ENCODE measurements at regions not wholly inside any gene's neighbourhood (a gene's known extent, or its start where the extent isn't known, plus 50 kb on each side); places are given as distances from the start of the nearest gene placed in this dataset.
A peak's percentile ranks its signal among the peaks of the same experiment; 100 is the strongest.
"Not testable (repeated sequence)": the region's sequence is repeated elsewhere in the genome, so short reads cannot be mapped to it uniquely, and the experiment has no call there.

- no peak for DNase-seq (ENCODE audit: low read depth, low spot score)
- no peak overlapping the region for H3K4me3 ChIP-seq (ENCODE audit: low read length)
These were observed 170.6 kb downstream of the ZIC5 start for GRCh38 chr13:99800951-99801350.

DNA sequence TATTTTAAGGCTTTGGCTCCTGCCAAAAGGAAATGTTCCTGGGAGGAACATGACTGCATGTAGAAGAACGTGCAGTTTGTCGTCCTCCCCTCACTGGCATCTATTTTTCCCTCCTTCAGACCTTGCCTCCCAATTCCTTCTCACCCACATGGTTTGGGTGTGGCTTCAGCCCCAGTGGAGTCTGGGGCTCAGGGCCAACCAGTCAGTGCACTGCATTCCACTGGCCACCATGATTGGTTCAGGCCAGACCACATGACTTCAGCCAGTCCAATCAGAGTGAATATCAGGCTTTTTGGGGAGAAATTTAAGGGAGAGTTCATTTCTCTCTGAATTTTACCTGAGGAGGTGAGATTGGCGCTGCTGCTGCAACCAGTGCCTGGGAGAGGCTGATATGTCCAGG, 171.6 kb downstream of the ZIC5 start:
- no peak for DNase-seq (ENCODE audit: low read depth, low spot score)
- no peak overlapping the region for H3K4me3 ChIP-seq (ENCODE audit: low read length)

DNA sequence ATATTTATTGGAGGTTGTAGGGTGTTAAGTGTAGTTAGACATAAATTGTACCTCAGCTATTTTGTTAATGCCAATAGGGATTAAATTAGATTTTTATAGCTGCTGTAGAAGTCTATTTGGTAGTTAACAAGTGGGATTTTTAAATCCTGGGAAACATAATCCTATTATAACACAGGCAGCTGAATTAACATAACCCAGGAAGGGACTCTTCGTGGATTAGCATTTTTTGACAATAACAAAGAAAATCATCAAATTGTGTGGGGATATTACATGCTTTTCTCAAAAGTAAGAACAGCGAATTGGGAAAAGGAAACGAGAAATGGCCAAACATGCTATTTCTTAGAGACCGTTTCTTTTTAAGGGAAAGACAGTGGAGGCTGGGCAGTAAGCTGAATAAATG, 172.8 kb downstream of the ZIC5 start:
- no peak for DNase-seq (ENCODE audit: low read depth, low spot score)
- no peak overlapping the region for H3K4me3 ChIP-seq (ENCODE audit: low read length)

DNA sequence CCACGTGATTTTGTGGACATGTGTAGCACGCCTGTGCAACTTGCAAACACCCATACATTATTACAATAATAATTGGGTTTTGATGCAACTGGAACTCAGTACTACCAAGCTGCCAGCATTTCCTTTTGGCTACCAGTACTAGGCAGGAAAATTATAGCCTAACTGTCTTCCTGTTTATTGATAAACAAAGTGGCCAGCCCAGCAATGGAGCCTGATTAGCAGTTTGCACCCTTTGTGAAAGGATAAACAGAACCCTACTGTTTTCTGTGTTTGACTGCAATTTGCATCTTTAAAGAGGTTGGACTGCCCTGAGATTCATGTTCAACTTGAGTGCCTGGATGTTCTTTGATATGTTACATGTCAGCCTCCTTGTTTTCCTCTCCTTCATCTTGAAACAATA, 173.9 kb downstream of the ZIC5 start:
- H3K4me3 ChIP-seq (ENCODE audit: low read length), result no peak overlapping the region
- no peak for DNase-seq (ENCODE audit: low read depth, low spot score)

- no peak overlapping the region for H3K4me3 ChIP-seq (ENCODE audit: low read length)
- DNase-seq (ENCODE audit: low read depth, low spot score), result peak; percentile 49
These were observed 175.3 kb downstream of the ZIC5 start for GRCh38 chr13:99796175-99796819.

GRCh38 chr13:99792079-99792921, 179.3 kb downstream of the ZIC5 start:
- no peak for DNase-seq (ENCODE audit: low read depth, low spot score)
- no peak overlapping the region for H3K4me3 ChIP-seq (ENCODE audit: low read length)

DNA sequence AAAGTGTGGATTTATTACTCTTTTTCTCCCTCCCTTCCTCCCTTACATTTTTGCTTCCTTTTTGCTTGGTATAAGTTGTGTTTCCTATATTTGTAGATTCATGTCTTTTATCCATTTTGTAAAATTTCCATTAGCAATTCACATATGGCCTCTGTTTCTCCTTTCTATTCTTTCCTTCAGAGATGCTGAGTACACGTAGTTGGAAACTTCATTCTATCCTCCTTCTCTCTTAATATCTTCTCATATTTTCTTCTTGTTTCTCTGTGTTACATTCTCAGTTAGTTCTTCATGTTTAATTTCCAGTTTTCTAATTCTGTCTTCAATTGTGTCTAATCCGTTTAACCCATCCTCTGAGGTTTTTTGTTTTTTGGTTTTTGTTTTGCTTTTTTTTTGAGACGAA, 188.9 kb downstream of the ZIC5 start:
- H3K4me3 ChIP-seq (ENCODE audit: low read length), result no peak overlapping the region
- no peak for DNase-seq (ENCODE audit: low read depth, low spot score)

DNA sequence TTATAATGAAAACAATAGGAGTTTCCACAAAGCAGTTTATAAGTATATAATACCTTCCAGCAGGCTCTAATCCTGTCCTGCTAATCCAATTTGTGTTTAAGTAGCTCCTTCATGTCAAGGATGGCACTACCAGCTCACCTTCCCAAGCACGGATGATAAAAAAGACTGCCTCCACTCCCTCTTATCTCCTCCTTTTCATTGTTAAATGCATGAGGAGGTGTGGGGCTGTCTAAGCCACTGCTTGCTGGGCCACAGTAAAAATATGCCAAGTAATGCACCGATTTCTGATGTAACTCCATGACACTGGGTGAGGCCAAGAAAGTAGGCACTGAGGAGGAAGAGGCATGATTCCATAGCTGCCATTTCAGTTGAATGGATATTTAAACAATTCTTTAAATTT, 193.1 kb downstream of the ZIC5 start:
- no peak overlapping the region for H3K4me3 ChIP-seq (ENCODE audit: low read length)
- DNase-seq (ENCODE audit: low read depth, low spot score), result no peak

GRCh38 chr13:99777873-99778272, 193.7 kb downstream of the ZIC5 start:
- H3K4me3 ChIP-seq (ENCODE audit: low read length), result no peak overlapping the region
- DNase-seq (ENCODE audit: low read depth, low spot score), result no peak

DNA sequence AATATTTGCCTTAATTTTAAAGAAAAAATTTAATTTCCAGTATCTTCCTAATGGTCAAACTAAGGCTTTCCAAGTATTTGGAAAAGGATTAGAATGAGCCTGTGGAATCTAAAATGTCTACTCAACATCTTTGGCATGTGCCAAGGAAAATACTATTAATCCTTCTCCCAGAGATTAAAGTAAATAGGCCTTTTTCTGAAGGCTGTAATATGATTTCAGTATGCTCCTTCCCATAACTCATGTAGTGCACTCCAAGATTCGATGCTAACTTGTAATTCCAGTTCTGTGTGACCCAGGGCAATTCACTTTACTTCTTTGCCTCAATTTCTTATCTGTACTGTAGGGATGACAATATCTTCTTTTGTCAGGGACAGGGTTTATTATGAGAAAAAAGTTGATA, 196.9 kb downstream of the ZIC5 start:
- DNase-seq (ENCODE audit: low read depth, low spot score), result no peak
- no peak overlapping the region for H3K4me3 ChIP-seq (ENCODE audit: low read length)

DNA sequence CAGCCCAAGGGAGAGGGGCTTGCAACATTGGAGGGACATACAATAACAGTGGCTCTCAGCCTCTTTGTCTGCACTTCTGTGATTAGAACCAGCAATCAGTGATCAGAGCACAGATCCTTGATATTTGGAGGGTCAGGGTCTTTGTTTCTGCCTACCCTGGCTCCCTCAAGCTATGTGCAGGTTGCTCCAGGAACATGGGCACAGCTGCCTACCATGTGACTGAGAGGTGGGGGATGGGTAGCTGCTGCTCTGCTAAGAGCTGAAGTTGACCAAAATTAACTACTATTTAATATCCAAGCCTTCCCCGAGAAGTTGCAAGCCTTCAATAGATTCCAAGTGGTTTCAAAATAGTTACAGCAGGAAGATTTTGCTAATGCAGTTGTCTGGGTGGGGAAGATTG, 202.6 kb downstream of the ZIC5 start:
- no peak overlapping the region for H3K4me3 ChIP-seq (ENCODE audit: low read length)
- no peak for DNase-seq (ENCODE audit: low read depth, low spot score)

GRCh38 chr13:99766641-99767045, 204.9 kb downstream of the ZIC5 start:
- DNase-seq (ENCODE audit: low read depth, low spot score), result no peak
- H3K4me3 ChIP-seq (ENCODE audit: low read length), result no peak overlapping the region

DNA sequence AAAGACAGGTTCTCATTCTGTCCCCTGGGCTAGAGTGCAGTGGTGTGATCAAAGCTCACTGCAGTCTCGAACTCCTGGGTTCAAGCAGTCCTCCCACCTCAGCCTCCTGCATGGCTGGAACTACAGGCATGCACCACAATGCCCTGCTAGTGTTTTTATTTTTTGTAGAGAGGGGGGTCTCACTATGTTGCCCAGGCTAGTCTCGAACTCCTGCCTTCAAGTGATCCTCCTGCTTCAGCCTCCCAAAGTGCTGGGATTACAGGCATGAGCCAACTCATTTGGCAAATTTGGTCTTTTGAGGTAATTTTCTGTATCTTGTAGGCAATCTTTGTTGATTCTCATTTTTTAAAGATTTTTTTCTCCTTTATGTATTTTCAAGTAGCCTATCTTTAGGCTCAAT, 205.7 kb downstream of the ZIC5 start:
- no peak overlapping the region for H3K4me3 ChIP-seq (ENCODE audit: low read length)
- no peak for DNase-seq (ENCODE audit: low read depth, low spot score)

GRCh38 chr13:99760456-99760855, 211.1 kb downstream of the ZIC5 start:
- H3K4me3 ChIP-seq (ENCODE audit: low read length), result no peak overlapping the region
- DNase-seq (ENCODE audit: low read depth, low spot score), result no peak

DNA sequence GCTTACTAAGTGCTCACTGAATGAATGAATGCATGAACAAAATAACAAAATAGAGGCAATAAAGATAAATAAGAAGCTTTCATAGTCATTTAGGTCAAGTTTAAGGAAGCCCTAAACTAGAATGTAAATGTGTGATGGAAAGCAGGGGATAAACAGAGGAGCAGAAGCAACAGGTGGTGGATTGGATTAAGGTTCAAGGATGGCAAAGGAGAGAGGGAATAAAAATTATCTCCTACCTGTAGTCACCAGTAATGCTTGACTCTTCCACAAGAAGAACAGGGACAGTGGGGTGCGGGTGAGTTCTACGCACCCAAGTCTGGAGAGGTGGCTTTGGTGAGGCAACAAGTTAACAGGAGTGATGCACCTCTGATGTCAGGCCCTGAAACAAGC, 212.4 kb downstream of the ZIC5 start:
- no peak overlapping the region for H3K4me3 ChIP-seq (ENCODE audit: low read length)
- DNase-seq (ENCODE audit: low read depth, low spot score), result no peak

DNA sequence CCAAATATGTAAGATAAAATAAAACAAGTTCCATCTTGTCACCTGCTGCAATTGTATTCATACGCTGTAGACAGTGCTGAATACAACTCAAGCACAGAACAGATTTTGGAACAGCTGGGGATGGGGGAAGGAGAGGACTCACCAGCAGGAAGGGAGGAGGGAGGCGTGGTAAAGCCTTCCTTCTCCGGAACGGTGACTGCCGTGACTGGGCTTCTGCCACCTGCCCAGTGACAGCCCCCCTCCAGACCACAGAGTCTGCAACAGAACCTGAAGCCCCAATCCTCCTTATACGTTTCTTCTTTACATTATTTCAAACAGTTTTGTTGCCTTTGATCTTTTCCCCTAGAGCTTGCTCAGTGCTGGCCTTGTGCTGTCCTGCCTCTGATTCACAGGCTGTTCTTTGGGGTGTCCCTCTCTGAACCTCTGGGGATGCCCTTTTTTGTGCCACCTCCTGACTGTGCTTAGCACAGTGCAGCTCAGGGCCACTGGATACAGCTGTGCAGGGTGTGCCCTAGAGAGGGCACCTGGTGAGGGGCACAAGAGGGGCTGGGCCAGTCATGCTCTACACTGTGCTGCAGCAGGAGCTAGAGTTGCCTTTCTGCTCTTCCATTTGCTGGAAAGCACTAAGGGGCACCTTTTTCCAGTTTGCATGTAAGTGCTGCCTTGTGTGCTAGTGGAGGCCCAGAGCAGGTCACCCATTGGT, 213.0 kb downstream of the ZIC5 start:
- no peak overlapping the region for H3K4me3 ChIP-seq (ENCODE audit: low read length)
- peak; percentile 6 for DNase-seq (ENCODE audit: low read depth, low spot score)

- H3K4me3 ChIP-seq (ENCODE audit: low read length), result no peak overlapping the region
- no peak for DNase-seq (ENCODE audit: low read depth, low spot score)
These were observed 213.7 kb downstream of the ZIC5 start for GRCh38 chr13:99757756-99758459.

- H3K4me3 ChIP-seq (ENCODE audit: low read length), result no peak overlapping the region
- no peak for DNase-seq (ENCODE audit: low read depth, low spot score)
These were observed 215.3 kb downstream of the ZIC5 start for GRCh38 chr13:99756281-99756680.

DNA sequence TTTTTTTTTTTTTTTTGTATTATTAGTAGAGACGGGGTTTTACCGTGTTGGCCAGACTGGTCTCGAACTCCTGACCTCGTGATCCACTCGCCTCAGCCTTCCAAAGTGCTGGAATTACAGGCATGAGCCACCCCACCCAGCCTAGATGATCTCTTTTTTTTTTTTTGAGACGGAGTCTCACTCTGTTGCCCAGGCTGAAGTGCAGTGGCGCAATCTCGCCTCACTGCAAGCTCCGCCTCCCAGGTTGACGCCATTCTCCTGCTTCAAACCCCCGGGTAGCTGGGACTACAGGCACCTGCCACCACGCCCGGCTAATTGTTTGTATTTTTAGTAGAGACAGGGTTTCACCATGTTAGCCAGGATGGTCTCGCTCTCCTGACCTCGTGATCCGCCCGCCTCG, 216.8 kb downstream of the ZIC5 start:
- not testable (repeated sequence) for H3K4me3 ChIP-seq (ENCODE audit: low read length); DNase-seq (ENCODE audit: low read depth, low spot score)

DNA sequence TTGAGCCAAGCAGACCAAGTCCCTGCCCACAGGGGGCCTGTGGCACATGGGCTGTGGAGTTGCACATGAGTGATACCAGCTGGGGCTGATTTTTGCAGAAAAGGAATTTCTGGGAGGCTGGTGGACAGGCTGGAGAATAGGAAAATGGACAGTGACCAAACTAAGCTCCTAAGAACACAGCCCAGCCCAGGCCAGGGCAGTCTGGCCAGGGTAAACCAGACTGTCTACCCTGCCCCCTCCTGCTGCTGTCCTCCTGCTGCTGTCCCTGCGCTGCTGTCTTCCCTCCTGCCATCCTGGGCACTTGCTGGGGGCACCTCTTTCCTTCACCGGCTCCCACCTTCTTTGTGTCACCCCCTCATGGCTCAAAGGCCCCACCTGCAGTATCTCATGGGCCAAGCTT, 219.2 kb downstream of the ZIC5 start:
- no peak for DNase-seq (ENCODE audit: low read depth, low spot score)

More for the DNA sequence above, 219.2 kb downstream of the ZIC5 start:
- no peak overlapping the region for H3K4me3 ChIP-seq (ENCODE audit: low read length)
